ENCODE measurements at regions not wholly inside any gene's neighbourhood (a gene's known extent, or its start where the extent isn't known, plus 50 kb on each side); places are given as distances from the start of the nearest gene placed in this dataset.

GRCh38 chr6:90939906-90940305 lies 353.0 kb upstream of the MAP3K7 start:
- TF ChIP-seq CTCF (IDR thresholded peaks at IDR 0.05; ENCODE audit: low read depth, low read length) (no peak), POLR2A (IDR thresholded peaks at IDR 0.05; ENCODE audit: extremely low read depth, insufficient read length) (no peak)
